Upper lobe of left lung (tissue), 6 donors: ENCODE measurements at regions not wholly inside any gene's neighbourhood (a gene's known extent, or its start where the extent isn't known, plus 50 kb on each side); places are given as distances from the start of the nearest gene placed in this dataset.

Experiments used
- ATAC-seq, 2 donors: fragments of 200-7000 bp; cut with Tn5 transposase; one replicate each; pipeline ENCODE4 v1.9.1; 2022; ENCODE audit warnings: mild to moderate bottlenecking in 2 of 2, moderate library complexity in 2 of 2; ENCODE audit not compliant: low FRiP score in 2 of 2
- DNase-seq, 2 donors: peaks; one replicate each; pipeline ENCODE4 v3.0.0-alpha.2; 2019 to 2020
- H3K27ac ChIP-seq, 4 donors: fragments of 200-600 bp; sonication (generic); one replicate each; pipeline ENCODE4 v1.5.1; 2016 to 2019
- H3K27me3 ChIP-seq, 4 donors: fragments of 200-600 bp; sonication (generic); one replicate each; pipeline ENCODE4 v1.5.1; 2017 to 2019
- H3K36me3 ChIP-seq, 4 donors: fragments of 200-600 bp; sonication (generic); one replicate each; pipeline ENCODE4 v1.5.1; 2016 to 2019
- H3K4me1 ChIP-seq, 4 donors: fragments of 200-600 bp; sonication (generic); one replicate each; pipeline ENCODE4 v1.5.1; 2018 to 2019
- H3K4me3 ChIP-seq, 4 donors: fragments of 200-600 bp; sonication (generic); one replicate each; pipeline ENCODE4 v1.5.1; 2017 to 2019; ENCODE audit warnings: mild to moderate bottlenecking in 2 of 4, moderate library complexity in 1 of 4
- H3K9me3 ChIP-seq, 4 donors: fragments of 200-600 bp; sonication (generic); one replicate each; pipeline ENCODE4 v1.5.1; 2018 to 2019
- EP300 ChIP-seq, 4 donors: sonication (generic); formaldehyde crosslinking; IDR thresholded peaks; one replicate each; pipeline ENCODE4 v1.5.1; 2017; ENCODE audit warnings: antibody characterized with exemption in 4 of 4, control low read depth in 2 of 4
- POLR2A ChIP-seq, 4 donors: fragments of 450-650 bp; IDR thresholded peaks; one replicate each; pipeline ENCODE4 v1.5.1; 2016 to 2017; ENCODE audit warnings: antibody characterized with exemption in 4 of 4, mild to moderate bottlenecking in 2 of 4
- POLR2AphosphoS5 ChIP-seq, 2 donors: sonication (generic); formaldehyde crosslinking; IDR thresholded peaks; one replicate each; pipeline ENCODE4 v1.5.1; 2017; ENCODE audit warnings: antibody characterized with exemption in 2 of 2
- WGBS, 2 donors: methylation state at CpG; one replicate each; pipeline ENCODE4 v1.1.5; 2017 to 2018; 5-methylcytosine and 5-hydroxymethylcytosine counted together
- TF ChIP-seq, protein P1 (sequence below), 6 experiments: fragments of 450-650 bp in 4 of 6; fragments of 200-600 bp in 2 of 6; sonication (generic) in 2 of 6; IDR thresholded peaks; one replicate each; pipeline ENCODE4 v1.5.1; 2016 to 2019; ENCODE audit warnings: antibody characterized with exemption in 6 of 6
- donor health status: DM: no; HTN: no; CAD: no; lungs with moderate emphysema.
- donor health status: DM: no; HTN: yes; CAD: no; lungs with severe emphysema.

DNA sequence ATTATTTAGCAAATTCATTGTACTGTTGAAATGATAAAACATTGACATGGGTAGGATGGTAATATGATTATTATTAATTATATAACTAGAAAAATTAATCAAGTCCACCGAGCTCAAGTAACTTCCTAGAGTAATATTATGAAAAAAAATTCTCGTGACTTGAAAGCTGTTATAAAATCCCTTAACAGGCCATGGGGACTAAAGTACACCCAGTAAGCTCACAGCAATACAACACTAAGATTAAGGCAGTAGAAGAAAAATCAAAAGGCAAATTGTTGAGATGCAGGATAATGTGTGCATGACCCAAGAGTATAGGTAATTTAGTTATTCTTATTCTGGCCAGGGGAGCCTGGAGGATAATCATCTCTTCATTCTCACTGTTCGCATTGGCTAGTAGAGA lies 162.6 kb upstream of the LRIG3 start:
- Histone ChIP-seq H3K4me3 (no peak overlapping the region), H3K27ac (no peak overlapping the region), H3K9me3 (no peaks in the 10 kb centered on the region), H3K27me3 (no peaks in the 10 kb centered on the region), H3K36me3 (no peaks in the 10 kb centered on the region), H3K4me1 (peaks cover 0 to 7% (median under 1%) of the 10 kb centered on the region in 4 donors)
- TF ChIP-seq POLR2A (IDR thresholded peaks at IDR 0.05) = no peak
- no peak for TF ChIP-seq POLR2AphosphoS5 (IDR thresholded peaks at IDR 0.05)
- TF ChIP-seq, protein P1, sequence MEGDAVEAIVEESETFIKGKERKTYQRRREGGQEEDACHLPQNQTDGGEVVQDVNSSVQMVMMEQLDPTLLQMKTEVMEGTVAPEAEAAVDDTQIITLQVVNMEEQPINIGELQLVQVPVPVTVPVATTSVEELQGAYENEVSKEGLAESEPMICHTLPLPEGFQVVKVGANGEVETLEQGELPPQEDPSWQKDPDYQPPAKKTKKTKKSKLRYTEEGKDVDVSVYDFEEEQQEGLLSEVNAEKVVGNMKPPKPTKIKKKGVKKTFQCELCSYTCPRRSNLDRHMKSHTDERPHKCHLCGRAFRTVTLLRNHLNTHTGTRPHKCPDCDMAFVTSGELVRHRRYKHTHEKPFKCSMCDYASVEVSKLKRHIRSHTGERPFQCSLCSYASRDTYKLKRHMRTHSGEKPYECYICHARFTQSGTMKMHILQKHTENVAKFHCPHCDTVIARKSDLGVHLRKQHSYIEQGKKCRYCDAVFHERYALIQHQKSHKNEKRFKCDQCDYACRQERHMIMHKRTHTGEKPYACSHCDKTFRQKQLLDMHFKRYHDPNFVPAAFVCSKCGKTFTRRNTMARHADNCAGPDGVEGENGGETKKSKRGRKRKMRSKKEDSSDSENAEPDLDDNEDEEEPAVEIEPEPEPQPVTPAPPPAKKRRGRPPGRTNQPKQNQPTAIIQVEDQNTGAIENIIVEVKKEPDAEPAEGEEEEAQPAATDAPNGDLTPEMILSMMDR (IDR thresholded peaks at IDR 0.05) = no peak
- TF ChIP-seq EP300 (IDR thresholded peaks at IDR 0.05) = no peak
- 82 to 85% methylated on average over 3 of the region's 3 CpGs for WGBS, 2 donors
- no peak for ATAC-seq
- DNase-seq = no peak

DNA sequence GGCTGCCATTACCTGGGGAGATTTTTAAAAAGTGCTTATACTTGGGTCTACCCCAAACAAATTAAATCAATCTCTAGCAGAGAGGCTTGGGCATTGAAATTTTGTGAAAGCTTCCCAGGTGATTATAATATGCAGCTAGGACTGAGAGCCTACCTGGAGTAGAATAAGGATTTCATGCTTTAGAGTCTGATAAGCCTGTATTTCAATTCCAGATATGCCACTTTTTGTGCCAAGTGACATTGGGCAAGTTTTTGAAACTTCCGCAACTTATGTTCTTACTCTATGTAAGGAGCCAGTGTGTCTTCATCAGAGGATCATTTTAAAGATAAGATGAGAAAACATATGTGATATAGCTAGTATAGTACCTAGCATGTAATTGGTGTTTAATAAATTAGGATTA lies 159.8 kb upstream of the LRIG3 start:
- Histone ChIP-seq H3K9me3 (no peaks in the 10 kb centered on the region), H3K27me3 (no peaks in the 10 kb centered on the region), H3K4me3 (no peak overlapping the region), H3K27ac (peak overlapping the region in 3 of 4 donors; percentile 10 to 36 (median 15)), H3K36me3 (no peaks in the 10 kb centered on the region), H3K4me1 (peaks cover 0 to 18% (median 3%) of the 10 kb centered on the region in 4 donors)
- TF ChIP-seq, protein P1 (IDR thresholded peaks at IDR 0.05) = no peak
- DNase-seq (peak in 1 of 2 donors; percentile 42), ATAC-seq (no peak)
- 73 to 81% methylated on average over 1 of the region's 1 CpG for WGBS, 2 donors

DNA sequence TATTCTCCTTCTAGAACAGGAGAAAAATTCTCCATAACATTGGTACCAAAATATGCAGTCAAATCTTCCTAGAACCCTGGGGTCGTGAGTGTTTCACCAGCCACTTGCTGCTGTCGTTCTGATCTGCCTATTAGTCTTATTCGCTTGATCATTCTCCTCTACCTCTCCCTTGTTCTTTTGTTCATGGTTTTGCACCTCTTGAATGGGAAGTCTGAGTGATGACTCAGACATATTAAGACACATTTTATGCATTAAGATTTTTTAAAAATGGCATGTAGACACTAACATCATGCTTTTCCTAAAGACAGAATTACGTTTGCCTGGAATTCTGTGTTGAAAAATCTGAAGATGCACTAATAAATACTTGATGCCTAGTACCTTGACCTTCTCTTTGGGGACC lies 159.2 kb upstream of the LRIG3 start:
- Histone ChIP-seq H3K36me3 (no peaks in the 10 kb centered on the region), H3K9me3 (no peaks in the 10 kb centered on the region), H3K27ac (peak overlapping the region in 1 of 4 donors; percentile 10), H3K4me1 (peaks cover 0 to 18% (median 3%) of the 10 kb centered on the region in 4 donors), H3K27me3 (no peaks in the 10 kb centered on the region), H3K4me3 (no peak overlapping the region)
- no peak for TF ChIP-seq POLR2AphosphoS5 (IDR thresholded peaks at IDR 0.05)
- TF ChIP-seq POLR2A (IDR thresholded peaks at IDR 0.05) = no peak
- TF ChIP-seq EP300 (IDR thresholded peaks at IDR 0.05) = no peak
- TF ChIP-seq, protein P1 (IDR thresholded peaks at IDR 0.05) = no peak
- ATAC-seq (no peak), DNase-seq (no peak)
- WGBS, 2 donors = 50 to 55% methylated on average over 4 of the region's 4 CpGs

DNA sequence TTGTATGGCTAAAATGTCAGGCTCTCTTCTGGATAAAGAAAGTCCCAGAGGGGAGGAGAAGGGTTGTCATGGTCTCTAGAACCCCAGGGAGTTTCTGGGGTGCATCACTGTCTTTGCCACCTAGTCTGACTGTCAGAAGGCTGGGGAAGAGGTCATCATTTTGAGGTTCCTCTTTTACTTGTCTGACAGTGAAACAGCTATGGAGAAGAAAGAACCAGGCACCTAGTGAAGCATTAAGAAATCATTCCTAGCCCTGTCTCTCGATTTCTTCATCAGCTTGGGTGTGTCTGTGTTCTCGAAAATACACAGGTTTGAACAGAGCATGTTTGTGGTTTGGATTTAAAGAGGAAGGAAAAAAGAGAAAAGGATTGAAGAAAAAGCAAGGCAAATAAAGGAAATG lies 158.7 kb upstream of the LRIG3 start:
- Histone ChIP-seq H3K9me3 (no peaks in the 10 kb centered on the region), H3K4me1 (peaks cover 0 to 18% (median 3%) of the 10 kb centered on the region in 4 donors), H3K27me3 (no peaks in the 10 kb centered on the region), H3K27ac (peak overlapping the region in 2 of 4 donors; percentile 24 to 52), H3K4me3 (no peak overlapping the region), H3K36me3 (no peaks in the 10 kb centered on the region)
- no peak for DNase-seq
- no peak for TF ChIP-seq POLR2AphosphoS5 (IDR thresholded peaks at IDR 0.05)
- no peak for TF ChIP-seq POLR2A (IDR thresholded peaks at IDR 0.05)
- TF ChIP-seq, protein P1 (IDR thresholded peaks at IDR 0.05) = no peak
- TF ChIP-seq EP300 (IDR thresholded peaks at IDR 0.05) = no peak
- WGBS, 2 donors = 10 to 18% methylated on average over 2 of the region's 2 CpGs
- peak in 1 of 2 donors; percentile 26 for ATAC-seq

DNA sequence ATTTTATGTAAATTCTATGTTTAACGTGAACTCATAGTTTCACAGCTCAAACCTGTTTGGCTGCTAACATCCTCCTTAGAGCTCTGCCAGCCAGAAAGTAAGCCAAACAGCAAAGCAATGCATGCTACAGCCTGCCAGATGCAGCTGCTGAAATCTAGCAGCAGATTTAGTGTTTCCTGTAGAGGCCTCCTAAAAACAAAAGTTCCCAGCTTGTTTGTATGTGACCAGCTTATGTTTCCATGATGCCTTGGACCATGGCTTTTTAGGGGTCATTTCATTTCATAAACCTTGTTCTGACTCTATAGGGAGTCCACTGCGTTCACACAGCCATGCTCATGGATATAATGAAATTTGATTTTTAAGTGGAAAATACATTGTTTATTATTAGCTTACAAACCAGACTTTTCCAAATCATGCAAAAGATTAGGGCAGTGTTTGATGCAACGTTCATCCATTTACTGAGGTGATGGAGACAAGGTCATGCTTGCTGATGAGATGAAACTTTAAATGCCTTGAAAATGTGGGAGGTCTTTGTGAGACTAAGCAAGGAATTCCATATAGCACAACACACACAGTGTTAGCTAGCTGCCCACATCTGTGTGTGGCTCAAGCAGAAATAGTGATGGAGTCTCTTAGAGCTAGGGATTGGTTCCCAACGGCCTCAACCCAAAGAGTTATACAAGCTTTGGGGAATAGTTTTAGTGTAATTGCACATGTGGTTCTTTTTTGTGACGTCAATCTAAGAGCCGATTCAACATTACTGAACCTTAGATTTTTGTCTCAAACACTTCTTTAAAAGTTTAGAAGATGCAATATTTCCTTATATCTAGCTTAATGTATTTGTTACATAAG lies 157.5 kb upstream of the LRIG3 start:
- WGBS, 2 donors = 62 to 64% methylated on average over 6 of the region's 6 CpGs
- peak overlapping the region in 2 of 4 donors; percentile 11 to 24 for H3K27ac ChIP-seq
- H3K36me3 ChIP-seq = no peaks in the 10 kb centered on the region
- no peak for DNase-seq
- no peaks in the 10 kb centered on the region for H3K27me3 ChIP-seq
- no peaks in the 10 kb centered on the region for H3K9me3 ChIP-seq
- peaks cover 0 to 18% (median 3%) of the 10 kb centered on the region in 4 donors for H3K4me1 ChIP-seq
- no peak for TF ChIP-seq POLR2AphosphoS5 (IDR thresholded peaks at IDR 0.05)
- no peak for ATAC-seq
- H3K4me3 ChIP-seq = no peak overlapping the region
